Activated CD8-positive, alpha-beta memory T cell treated with anti-CD3 and anti-CD28 coated beads, Interleukin-2, amount 50 U/mL, for 4 hours (primary cell): ENCODE measurements at regions not wholly inside any gene's neighbourhood (a gene's known extent, or its start where the extent isn't known, plus 50 kb on each side); places are given as distances from the start of the nearest gene placed in this dataset.

Source experiments
- DNase-seq: peaks from one replicate; pipeline ENCODE4 v3.0.0-alpha.2; 2020

DNA sequence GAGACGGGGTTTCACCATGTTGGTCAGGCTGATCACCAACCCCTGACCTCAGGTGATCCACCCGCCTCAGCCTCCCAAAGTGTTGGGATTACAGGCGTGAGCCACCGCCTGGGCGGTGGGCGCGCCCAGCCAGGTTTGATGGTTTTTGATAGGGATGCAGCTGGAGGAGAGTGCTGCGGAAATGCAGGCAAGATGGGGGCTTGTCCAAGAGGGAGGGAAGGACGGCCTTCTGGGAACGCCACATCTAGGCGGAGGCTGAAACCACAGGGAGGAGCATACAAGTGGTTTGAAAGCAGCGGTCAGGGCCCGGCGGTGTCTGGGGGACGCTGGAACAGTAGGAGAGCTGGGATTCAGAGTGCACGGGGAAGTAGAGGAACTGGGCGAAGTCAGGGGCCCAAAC lies 134.6 kb downstream of the VRK1 start:
- DNase-seq, result no peak

DNA sequence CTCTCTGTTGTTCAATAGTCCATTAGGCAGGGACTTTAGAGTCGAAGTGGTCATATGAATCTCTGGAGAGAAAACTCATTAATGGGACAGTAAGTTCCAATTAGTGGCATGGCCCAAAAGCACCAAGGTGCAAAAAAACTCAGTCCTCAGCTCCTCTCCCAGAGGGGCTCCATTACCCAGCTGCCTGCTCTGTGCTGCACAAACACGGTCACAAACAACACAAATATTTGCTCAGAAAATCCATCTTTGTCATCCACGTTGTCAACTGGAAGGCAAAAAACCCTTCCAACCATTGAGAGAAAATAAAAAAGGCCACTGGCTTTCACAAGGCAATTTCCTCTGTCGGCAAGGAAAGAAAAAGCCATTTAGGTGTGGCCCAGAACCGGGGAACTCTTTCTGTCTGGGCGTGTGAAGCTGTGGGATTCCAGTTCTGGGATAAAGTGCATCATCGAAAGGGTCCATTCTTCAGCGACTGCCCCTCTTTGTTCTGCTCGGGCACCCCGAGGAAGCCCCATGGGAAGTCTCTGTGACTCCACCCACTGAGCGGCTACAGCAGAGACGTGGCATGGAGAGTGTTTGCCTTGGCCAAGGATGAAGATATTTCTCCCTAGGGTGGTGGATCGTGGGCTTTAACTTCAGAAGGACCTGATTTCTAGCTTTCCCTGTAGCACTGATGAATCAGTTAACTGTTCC lies 137.6 kb downstream of the VRK1 start:
- no peak for DNase-seq

DNA sequence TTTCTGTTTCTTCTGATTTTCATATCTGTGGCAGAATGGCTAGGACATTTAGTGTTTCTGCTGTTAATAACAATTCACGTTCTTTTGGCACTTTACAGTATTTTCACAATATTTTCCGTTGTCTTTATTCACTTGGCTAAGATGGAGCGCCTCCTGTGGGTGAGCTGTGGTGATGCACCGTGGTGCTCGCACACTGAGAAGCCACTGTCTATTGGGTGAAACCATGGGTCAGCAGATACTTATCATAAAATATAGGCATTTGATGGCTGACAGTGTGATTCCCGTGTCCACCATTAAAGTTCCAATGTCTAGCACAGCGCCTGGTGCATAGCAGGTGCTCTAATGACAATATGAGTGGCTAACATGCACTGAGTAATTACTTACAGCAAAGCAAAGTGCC lies 141.8 kb downstream of the VRK1 start:
- DNase-seq, result no peak

DNA sequence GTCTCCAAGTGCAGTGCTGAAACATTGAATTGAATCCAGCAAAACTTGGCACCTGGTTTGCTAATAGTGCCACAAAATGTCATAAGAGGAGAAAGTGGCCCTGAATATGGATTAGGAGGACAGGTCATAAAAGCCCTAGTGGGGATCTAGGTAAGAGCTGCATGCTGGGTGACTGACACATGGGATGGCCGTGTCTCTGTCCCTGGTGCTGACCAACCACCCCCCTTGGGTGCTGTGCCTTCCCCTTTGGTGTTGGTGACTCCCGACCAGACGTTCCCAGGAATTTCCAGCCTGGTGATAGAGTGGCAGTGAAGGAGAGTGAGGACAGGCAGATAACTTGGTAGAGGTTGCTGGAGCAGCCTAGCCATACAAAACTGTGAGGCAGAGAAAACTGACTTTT lies 142.8 kb downstream of the VRK1 start:
- no peak for DNase-seq

DNA sequence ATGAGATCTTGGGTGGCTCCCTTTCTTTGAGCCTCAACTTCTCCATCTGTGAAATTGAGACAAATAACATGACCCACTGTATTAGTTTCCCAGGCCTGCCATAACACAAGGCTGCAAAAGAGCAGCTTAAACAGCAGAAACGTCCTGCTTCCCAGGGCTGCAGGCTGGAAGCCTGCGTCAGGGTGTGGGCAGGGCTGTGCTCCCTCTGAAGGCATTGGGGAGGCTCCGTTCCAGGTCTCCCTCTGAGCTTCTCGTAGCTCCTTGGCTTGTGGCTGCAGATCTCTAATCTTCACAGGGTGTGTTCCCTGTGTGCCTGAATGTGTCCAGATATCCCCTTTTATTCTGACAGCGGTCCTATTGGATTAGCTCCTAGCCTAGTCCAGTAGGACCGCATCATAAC lies 147.1 kb downstream of the VRK1 start:
- DNase-seq, result no peak

DNA sequence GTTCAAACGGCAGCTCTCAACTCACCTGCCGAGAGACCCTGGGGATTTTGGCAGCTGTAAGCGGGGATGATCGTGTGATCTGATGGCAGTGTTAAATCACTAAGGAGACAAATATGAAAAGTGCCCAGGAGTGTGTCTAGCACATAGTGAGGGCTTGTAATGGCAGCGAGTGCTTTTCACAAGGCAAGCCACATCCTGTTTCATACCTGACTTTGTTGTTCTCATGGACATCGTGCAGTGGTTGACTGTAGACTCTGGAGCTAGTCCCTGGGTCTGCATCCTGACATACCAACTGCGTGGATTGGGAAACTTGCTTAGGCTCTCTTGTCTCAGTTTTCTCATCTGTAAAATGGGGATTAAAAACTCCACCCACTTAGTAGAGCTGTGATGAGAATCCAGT lies 148.5 kb downstream of the VRK1 start:
- no peak for DNase-seq

DNA sequence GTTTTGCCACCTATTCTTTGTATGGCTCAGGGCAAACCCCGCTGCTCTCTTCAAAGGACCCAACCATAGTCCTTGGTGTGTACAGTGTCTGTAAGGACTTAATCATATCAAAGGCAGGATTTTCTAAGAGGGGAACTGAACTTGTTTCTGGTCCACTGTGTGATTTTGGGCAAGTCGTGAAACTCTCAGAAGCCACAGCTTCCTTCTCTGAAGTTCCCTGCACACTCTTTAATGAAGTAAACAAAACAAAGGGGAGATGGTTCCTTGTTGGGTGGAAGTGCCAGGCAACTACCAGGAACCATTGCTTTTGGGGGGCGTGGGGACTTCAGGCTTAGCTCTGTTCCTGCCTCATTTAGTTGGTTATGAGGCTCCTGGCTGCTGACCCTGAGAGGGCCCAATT lies 152.4 kb downstream of the VRK1 start:
- no peak for DNase-seq

DNA sequence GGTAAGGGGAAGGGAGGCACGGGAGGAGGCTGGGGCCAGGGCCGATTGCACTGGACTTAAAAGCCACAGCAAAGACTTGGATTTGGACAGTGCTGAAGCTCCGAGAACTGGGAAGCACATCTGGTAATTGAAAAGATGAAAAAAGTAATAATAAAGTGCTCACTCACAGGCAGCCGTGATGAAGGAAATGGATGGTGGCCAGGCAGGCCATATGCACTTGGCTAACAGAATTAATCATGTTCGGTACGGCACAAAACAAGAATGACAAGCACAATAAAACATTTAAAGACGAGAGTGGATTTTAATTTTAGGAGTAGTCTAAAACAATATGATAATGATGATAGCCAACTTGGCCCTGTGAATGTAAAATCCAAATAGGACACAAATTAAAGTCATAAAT lies 154.3 kb downstream of the VRK1 start:
- DNase-seq, result no peak

DNA sequence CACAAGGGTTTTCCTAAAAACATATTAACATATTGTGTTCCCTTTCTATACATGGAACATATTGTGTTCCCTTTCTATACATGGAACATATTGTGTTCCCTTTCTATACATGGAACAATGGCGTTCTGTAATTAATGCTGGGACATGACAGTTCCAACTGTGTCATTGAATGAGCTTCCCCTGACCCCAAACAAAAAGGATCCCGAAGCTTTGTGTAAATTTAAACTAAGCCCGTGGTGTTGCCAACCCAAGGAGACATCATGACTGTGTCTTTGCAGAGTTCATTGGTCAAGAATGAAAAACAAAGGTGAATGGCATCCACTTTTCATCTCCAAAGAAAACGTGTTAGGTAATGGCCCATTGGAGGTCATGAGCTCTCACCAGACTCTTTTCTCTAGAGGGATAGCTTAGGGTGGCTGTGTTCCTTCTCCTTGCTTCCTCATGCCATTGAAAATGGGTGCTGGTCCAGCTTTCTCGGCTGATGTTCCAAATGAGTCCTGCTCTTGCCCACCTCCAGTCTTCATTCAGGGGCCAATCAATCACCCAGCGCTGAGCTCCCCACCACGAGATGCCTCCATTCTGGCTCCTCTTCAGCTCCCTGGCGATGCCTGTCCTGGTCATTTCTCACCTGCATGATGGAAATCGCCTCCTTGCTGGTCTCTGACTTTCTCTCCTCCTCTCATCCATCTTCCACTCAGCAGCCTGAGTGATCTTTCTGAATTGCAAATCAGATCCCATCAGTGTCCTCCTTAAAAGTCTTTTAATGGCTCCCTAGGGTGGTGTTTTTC lies 156.1 kb downstream of the VRK1 start:
- no peak for DNase-seq

DNA sequence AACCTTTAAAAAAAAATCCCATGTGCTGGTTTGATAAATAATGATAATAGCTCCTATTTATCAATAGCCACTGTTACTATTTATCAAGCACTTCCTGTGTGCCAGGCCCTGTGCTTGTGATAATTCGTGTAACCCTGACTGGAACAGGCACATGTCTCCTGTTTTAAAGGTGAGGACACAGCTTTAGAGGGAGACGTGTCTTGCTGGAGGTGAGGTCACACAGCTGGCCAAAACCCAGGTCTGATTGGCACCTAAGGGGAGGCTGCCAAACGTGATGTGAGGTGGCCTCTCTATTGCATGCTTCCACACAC lies 156.6 kb downstream of the VRK1 start:
- no peak for DNase-seq

DNA sequence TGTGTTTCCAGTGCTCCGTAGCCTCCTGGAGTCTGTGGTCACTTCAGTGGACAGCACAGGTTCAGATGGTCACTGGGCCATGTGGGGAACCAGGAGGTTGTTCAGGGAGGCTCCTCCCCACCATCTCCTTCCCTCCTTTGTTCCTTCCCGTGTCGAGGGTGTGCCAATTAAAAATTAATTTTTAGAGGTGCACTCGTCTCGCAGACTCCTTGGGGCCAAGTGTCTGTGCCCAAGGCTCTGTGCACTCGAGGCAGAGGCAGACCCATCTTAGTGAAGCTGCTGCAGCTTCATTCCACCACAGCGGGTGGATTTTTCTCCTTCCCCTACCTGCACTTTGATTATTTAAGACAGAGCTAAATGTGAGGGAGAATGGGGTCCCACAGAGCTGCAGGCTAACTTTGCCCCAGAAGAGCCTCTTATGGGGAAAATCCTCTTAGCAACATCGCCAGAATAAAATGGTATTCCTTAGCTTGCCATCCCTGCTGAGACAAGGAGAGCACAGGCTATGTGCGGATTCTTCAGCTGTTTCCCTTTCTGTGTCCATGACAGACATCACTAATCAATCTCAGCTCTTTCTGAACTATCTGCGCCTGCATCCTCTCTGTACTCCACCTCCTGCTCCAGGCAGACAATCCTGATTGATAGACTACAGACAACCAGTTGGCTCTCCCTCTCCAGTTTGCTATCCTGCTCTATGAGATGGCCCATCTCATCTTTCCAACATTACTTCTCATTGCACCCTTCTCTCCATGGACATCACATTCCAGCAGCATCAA lies 159.5 kb downstream of the VRK1 start:
- DNase-seq, result no peak

DNA sequence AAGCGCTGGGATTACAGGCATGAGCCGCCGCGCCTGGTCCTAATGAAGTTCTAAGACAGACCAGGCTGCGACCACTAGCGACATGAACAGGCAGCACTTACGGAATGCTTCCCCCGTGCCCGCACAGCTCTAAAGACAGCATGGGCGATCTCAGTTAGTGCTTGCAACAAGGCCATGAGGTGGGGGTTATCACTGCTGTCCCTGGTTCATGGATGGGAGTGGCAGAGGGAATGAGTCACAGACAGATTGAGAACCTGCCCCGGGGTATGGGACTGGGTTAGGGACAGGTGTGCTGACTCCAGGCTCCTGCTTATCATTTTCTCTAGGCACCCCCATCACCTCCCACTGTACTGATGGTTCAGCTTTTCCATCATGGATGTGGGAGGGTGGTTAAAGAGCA lies 160.9 kb downstream of the VRK1 start:
- DNase-seq, result no peak

DNA sequence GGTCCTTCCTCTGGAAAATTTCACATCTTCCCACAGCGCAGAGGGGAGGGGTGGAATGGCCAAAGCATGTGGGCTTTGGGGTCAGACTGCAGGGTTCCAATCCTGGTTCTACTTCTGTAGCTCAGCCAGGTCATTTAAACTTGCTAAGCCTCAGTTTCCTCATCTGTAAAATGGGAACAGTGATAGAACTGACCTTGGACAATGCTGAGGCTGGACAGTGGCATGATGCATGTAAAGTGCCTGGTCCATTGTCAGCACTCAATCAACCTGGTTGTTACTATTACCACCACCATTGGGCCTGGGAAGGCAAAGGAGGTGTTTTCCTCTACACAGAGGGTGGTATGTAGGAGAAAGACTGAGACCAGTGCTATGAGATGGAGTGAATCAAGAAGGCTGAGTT lies 162.8 kb downstream of the VRK1 start:
- no peak for DNase-seq

DNA sequence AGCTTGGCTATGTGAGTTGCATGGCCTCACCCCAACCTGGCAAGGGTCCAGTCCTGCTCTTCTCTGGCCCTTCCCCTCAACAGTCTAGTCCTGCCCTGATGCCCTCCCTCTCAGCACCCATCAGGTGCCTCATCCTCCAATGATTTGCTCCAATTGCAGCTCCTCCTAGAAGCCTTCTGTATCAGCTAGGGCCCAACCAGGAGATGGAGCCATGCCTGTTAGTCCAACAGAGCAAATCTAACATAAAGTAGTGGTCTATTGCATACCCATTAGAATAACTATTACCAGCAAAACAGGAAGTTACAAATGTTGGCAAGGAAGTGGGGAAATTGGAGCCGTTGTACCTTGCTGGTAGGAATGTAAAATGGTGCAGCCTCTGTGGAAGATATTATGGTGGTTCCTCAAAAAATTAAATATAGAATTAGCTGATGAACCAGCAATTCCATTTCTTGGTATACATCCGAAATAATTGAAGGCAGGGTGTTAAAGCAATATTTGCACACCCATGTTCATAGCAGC lies 163.5 kb downstream of the VRK1 start:
- no peak for DNase-seq

DNA sequence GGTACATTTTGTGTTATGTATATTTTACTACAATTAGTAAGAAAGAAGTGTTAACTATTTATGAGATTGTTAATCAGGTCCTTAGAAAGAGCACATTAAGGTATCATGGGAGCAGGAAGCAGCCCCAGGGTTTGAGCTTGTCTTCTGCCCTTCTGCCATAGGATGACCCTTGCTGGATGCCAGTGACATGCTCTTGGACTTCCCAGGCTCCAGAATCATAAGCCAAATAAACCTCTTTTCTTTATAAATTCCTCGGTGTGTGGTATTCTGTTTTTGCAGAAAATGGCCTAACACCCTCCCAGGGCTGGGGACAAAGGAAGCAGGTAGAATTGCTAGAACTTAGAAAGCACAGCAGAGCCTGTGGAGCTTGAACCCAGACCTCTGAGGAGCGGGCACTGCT lies 164.7 kb downstream of the VRK1 start:
- no peak for DNase-seq

DNA sequence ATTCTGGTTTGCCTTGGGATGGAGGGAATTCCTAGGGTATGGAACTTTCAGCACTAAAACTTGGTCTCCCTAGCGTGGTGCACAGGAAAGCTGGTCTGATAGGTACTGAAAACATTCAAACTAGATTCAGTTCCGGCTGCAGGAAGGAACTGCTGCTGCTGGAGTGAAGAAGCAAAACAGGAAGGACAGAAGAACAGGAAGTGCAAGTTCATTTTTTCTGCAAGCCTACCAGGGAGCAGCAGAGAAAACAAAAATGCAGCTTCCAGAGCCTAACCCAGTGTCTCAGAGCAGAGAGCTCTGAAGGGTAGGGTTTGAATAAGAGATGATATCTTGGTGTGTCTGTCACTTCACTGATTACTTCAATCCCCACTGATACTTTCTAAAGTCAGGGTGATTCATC lies 165.2 kb downstream of the VRK1 start:
- no peak for DNase-seq

DNA sequence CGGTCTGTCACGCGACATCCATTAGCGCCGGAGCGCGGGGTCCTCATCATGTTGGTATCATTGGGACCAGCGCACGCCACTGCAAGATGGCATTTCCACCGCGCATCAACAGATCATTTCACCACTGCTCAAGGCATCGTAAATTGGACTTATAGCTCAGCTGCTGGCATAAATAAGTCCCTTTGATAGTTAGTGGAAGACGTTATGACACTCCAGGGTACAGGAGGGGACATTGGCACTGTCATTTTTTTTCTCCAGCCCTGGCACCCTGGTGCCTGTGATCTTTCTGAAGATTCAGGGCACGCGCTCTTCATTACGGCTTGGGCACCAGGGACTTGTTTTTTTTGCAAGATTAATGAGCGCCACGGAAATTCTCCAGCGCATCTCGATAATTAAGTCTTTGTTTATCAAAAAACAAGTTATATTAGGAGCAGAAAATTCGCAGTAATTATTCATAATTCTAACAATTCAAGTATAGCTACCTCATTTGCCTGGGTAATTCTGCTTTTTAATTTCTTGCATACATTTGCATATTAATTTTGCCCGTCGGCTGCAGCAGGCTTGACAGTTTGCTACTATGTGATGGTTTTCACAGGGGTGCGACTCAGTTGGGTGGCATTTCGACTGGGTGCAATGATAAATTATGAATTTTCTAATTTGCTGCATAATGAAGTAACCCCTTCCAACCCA lies 167.7 kb downstream of the VRK1 start:
- DNase-seq, result no peak

DNA sequence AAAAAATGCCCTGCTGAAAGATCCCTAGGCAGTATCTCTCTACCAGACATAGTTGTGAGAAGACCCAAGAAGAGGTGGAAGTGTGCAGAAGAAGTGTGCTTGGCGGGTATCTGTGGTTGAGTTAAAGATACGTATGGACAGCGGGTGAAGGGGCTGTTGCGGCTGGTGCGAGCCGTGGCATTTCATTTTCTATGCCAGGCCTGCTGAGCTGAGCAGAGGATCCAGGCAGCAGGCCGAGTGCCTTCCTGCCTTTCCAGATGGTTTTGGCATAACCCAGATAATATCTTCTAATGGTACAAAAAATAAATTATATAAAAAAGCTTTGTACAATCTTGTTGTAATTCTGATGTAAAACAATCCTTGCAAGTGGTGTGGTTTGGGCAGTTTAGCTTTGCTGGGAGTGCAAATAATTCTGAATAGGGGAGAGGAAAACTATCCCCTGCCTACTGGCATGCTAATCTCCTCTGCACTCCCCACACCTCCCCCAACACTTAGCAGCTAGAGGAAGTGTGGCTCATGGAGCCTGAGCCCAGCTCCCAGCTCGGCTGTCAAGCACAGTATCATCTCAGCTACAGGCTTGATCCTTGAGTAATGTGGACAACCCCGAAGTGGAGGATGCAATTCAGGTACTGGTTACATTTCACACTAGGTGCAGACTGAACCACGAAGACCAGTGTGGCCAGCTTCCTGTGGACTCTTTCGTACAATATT lies 168.9 kb downstream of the VRK1 start:
- DNase-seq, result no peak

DNA sequence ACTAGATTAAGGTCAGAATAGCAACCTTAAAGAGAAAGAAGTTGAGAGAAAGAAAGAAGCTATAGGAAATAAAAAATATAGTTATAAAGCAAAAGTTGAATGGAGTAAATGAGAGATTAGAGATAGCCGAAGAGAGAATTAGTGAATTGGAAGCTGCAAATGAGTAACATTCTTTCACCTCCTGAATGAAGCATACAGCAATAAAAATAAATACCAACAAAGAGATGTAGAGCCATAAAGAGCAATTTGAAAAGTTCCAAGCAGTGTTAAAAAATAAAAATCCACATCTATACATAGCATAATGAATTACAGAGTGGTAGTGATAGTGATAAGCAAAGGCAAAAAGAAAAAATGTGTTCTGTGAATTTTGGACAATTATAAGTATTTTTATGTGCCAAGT lies 177.9 kb downstream of the VRK1 start:
- no peak for DNase-seq

DNA sequence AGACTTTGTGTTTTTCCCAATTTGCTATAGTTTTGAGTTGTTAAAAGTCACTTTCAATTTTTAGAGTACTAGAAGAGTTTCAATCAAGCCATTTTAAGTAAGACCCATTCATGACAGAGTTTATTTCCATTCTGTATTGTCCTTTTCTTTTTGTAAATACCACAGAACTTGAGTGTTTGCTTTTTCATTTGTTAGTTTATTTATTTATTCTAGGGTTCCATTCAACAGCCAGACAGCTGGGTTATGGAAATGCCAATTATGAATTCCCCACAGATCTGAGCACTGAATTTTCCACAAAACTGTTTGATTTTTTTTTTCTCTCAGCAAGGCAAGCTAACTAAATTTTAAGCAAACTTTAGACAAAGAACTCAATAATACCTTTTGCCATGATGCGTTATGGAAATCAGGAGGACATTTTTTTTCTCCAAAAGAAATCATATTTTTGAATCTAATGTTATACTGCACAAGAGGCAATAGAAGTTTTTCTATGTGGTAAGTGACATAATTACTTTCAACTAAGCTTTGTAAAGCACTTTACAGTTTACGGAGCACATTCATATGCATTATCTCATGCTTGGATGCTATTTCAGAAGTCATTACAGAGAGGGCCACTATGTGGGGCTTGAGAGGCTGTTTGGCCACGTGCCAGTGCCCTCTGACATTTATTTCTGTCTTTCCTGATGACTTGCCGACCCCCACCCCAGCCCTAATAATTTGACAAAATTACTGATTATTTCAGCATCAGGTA lies 181.5 kb downstream of the VRK1 start:
- DNase-seq, result no peak

DNA sequence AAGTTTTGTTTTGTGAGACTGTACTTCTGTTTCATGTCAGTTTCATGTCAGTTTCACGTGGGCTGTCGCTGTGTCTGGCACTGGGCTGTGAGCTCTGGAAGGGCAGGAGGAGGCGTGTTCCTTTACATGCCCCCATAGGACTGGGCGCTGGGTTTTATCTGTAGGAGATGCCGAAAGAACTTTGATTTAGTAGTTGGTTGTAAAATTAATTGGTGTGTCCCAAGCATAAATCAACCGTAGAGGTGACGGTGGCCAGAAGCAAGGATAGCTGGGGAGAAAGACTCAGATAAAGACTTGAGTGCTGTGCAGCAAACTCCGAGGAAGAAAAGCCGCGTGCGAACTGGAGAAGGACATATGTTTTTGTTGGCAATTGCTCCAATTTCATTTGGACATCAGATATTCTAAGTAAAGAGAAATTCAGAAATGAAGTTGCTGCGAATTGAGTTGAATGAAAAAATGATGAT lies 182.5 kb downstream of the VRK1 start:
- no peak for DNase-seq

DNA sequence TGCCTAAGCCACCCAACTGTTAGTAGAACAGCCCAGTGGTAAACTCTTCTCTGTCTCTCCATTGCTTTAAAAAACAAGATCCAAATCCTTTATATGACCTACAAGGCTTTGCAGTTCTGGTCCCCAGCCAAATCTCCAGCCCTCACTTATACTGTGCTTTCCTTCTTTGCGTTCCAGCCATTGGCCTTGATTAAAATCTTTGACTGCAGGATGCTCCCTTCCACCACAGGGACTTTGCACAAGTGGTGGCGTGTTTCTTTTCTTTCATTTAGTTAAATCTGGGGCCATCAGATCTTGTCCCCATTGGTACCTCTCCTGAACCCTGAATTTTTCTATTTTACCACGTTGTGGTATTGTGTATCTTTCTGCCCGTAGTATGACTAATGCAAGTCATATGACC lies 183.7 kb downstream of the VRK1 start:
- no peak for DNase-seq
